Left lung (tissue), 4 donors: ENCODE measurements at regions not wholly inside any gene's neighbourhood (a gene's known extent, or its start where the extent isn't known, plus 50 kb on each side); places are given as distances from the start of the nearest gene placed in this dataset.
A peak's percentile ranks its signal among the peaks of the same experiment; 100 is the strongest.

ENCODE experiments used
- ATAC-seq: fragments of 200-7000 bp; cut with Tn5 transposase; one replicate; pipeline ENCODE4 v1.9.1; 2020; ENCODE audit warnings: moderate library complexity
- DNase-seq, 4 donors: peaks; one replicate each; pipeline ENCODE4 v3.0.0-alpha.2; 2013 to 2020
- H3K27ac ChIP-seq, 2 donors: fragments of 200-600 bp; sonication (generic) in 1 of 2; one replicate each; pipeline versions ENCODE4 v1.5.0 to v1.8.0; 2020 to 2021
- H3K27me3 ChIP-seq, 2 donors: fragments of 200-600 bp; sonication (generic) in 1 of 2; one replicate each; pipeline versions ENCODE4 v1.5.0 to v1.8.0; 2020 to 2021
- H3K36me3 ChIP-seq, 2 donors: fragments of 200-600 bp; sonication (generic) in 1 of 2; one replicate each; pipeline versions ENCODE4 v1.5.0 to v1.8.0; 2020 to 2021
- H3K4me1 ChIP-seq, 2 donors: fragments of 200-600 bp; one replicate each; pipeline ENCODE4 v1.8.0; 2021
- H3K4me3 ChIP-seq, 2 donors: fragments of 200-600 bp; sonication (generic) in 1 of 2; one replicate each; pipeline versions ENCODE4 v1.5.0 to v1.8.0; 2020 to 2021; ENCODE audit warnings: mild to moderate bottlenecking in 1 of 2
- H3K9me3 ChIP-seq, 2 donors: fragments of 200-600 bp; sonication (generic) in 1 of 2; one replicate each; pipeline versions ENCODE4 v1.5.0 to v1.8.0; 2020 to 2021
- CTCF ChIP-seq, 2 donors: fragments of 200-600 bp; sonication (generic) in 1 of 2; IDR thresholded peaks; one replicate each; pipeline versions ENCODE4 v1.5.0 to v1.8.0; 2021; ENCODE audit warnings: antibody characterized with exemption in 2 of 2
- intact Hi-C, 2 donors: fragments of 100-400 bp; cut with DNase I; formaldehyde crosslinking; loops; one replicate each; pipeline versions ENCODE4 v1.11.2 to v1.14.2; 2022
- donor health status: DM: no; HTN: yes; CAD: no.
- donor health status: DM: no; HTN: no; CAD: no.

- H3K9me3 ChIP-seq = peaks cover 0 to 3% of the 10 kb centered on the region in 2 donors
- TF ChIP-seq CTCF (IDR thresholded peaks at IDR 0.05) = no peak
- no peaks in the 10 kb centered on the region for H3K27me3 ChIP-seq
- no peak for DNase-seq
- no peak for ATAC-seq
- intact Hi-C loops = no loop called here
- no peaks in the 10 kb centered on the region for H3K4me1 ChIP-seq
- H3K36me3 ChIP-seq = no peaks in the 10 kb centered on the region
- H3K27ac ChIP-seq = no peak overlapping the region
- H3K4me3 ChIP-seq = no peak overlapping the region
Observed at GRCh38 chr13:40200273-40200978, 466.0 kb downstream of the FOXO1 start.

GRCh38 chr13:40204246-40204645 lies 462.2 kb downstream of the FOXO1 start:
- TF ChIP-seq CTCF (IDR thresholded peaks at IDR 0.05) = no peak

GRCh38 chr13:40205771-40206240 lies 460.6 kb downstream of the FOXO1 start:
- DNase-seq (no peak), ATAC-seq (no peak)
- Histone ChIP-seq H3K4me1 (no peaks in the 10 kb centered on the region), H3K4me3 (no peak overlapping the region), H3K27me3 (no peaks in the 10 kb centered on the region), H3K27ac (no peak overlapping the region), H3K9me3 (peaks cover 0 to 3% of the 10 kb centered on the region in 2 donors), H3K36me3 (no peaks in the 10 kb centered on the region)
- no peak for TF ChIP-seq CTCF (IDR thresholded peaks at IDR 0.05)
- intact Hi-C loops = no loop called here

More at GRCh38 chr13:40204246-40204645, 462.2 kb downstream of the FOXO1 start:
- DNase-seq (no peak), ATAC-seq (no peak)
- Histone ChIP-seq H3K4me3 (no peak overlapping the region), H3K4me1 (no peaks in the 10 kb centered on the region), H3K27ac (no peak overlapping the region), H3K36me3 (no peaks in the 10 kb centered on the region), H3K9me3 (peaks cover 0 to 3% of the 10 kb centered on the region in 2 donors), H3K27me3 (no peaks in the 10 kb centered on the region)
- intact Hi-C loops = no loop called here

GRCh38 chr13:40206241-40207000 lies 460.0 kb downstream of the FOXO1 start:
- no peaks in the 10 kb centered on the region for H3K36me3 ChIP-seq
- ATAC-seq (no peak), DNase-seq (no peak)
- no peak overlapping the region for H3K4me3 ChIP-seq
- peaks cover 0 to 3% of the 10 kb centered on the region in 2 donors for H3K9me3 ChIP-seq
- intact Hi-C loops = no loop called here
- no peaks in the 10 kb centered on the region for H3K27me3 ChIP-seq
- H3K4me1 ChIP-seq = no peaks in the 10 kb centered on the region
- H3K27ac ChIP-seq = peak overlapping the region in 1 of 2 donors; percentile 30
- TF ChIP-seq CTCF (IDR thresholded peaks at IDR 0.05) = no peak

- H3K4me3 ChIP-seq = no peak overlapping the region
- no peak for DNase-seq
- H3K4me1 ChIP-seq = no peaks in the 10 kb centered on the region
- H3K9me3 ChIP-seq = peaks cover 0 to 3% of the 10 kb centered on the region in 2 donors
- no peak for ATAC-seq
- intact Hi-C loops = no loop called here
- no peaks in the 10 kb centered on the region for H3K36me3 ChIP-seq
- no peaks in the 10 kb centered on the region for H3K27me3 ChIP-seq
- no peak for TF ChIP-seq CTCF (IDR thresholded peaks at IDR 0.05)
- peak overlapping the region in 1 of 2 donors; percentile 30 for H3K27ac ChIP-seq
Observed at GRCh38 chr13:40207001-40207478, 459.4 kb downstream of the FOXO1 start.
